Mucosa of descending colon (tissue), 3 donors: ENCODE measurements at regions not wholly inside any gene's neighbourhood (a gene's known extent, or its start where the extent isn't known, plus 50 kb on each side); places are given as distances from the start of the nearest gene placed in this dataset.
"Not testable (repeated sequence)": the region's sequence is repeated elsewhere in the genome, so short reads cannot be mapped to it uniquely, and the experiment has no call there.

Source experiments
- ATAC-seq: fragments of 200-7000 bp; cut with Tn5 transposase; one replicate; pipeline ENCODE4 v1.9.1; 2020; ENCODE audit warnings: mild to moderate bottlenecking, moderate library complexity
- DNase-seq, 3 donors: peaks; one replicate each; pipeline ENCODE4 v3.0.0-alpha.2; 2020
- H3K36me3 ChIP-seq: fragments of 200-600 bp; one replicate; pipeline ENCODE4 v1.8.0; 2021; ENCODE audit warnings: low read depth, mild to moderate bottlenecking
- H3K4me1 ChIP-seq: fragments of 200-600 bp; one replicate; pipeline ENCODE4 v1.8.0; 2021; ENCODE audit warnings: low read depth, mild to moderate bottlenecking
- H3K4me3 ChIP-seq: fragments of 200-600 bp; one replicate; pipeline ENCODE4 v1.8.0; 2021; ENCODE audit warnings: mild to moderate bottlenecking
- H3K9me3 ChIP-seq: fragments of 200-600 bp; one replicate; pipeline ENCODE4 v1.8.0; 2021; ENCODE audit warnings: mild to moderate bottlenecking
- intact Hi-C, 2 donors: fragments of 100-400 bp; cut with DNase I in 1 of 2; cut with micrococcal nuclease in 1 of 2; formaldehyde crosslinking; loops; one replicate each; pipeline versions ENCODE4 v1.11.0 to v1.11.1; 2022; cut with DNase I, micrococcal nuclease
- TF ChIP-seq, protein P1 (sequence below): fragments of 200-600 bp; IDR thresholded peaks from one replicate; pipeline ENCODE4 v1.8.0; 2022; ENCODE audit warnings: antibody characterized with exemption, mild to moderate bottlenecking
- donor health status: DM: no; HTN: no; CAD: no; lungs with moderate emphysema.
- donor health status: DM: no; HTN: no; CAD: no.
- donor health status: DM: no; HTN: yes; CAD: no.

DNA sequence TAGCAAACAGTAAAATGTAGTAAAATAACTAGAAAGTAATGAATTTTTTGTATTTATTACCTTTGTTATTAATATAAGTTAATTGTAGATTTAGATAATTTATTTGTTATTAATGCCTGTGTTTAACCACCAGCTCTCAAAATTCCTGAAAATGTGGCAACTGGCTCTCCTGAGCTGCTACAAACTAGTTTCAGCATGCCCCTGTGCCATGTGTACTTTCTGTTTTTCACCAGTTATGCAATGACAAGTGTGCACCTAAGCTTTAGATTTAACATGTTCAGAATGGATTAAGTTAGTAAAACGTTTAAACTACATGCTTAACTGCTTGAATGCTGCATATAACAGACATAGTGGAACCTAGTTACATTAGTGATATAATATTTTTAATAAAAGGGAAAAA is 88.1 kb downstream of the POSTN start:
- TF ChIP-seq, protein P1, sequence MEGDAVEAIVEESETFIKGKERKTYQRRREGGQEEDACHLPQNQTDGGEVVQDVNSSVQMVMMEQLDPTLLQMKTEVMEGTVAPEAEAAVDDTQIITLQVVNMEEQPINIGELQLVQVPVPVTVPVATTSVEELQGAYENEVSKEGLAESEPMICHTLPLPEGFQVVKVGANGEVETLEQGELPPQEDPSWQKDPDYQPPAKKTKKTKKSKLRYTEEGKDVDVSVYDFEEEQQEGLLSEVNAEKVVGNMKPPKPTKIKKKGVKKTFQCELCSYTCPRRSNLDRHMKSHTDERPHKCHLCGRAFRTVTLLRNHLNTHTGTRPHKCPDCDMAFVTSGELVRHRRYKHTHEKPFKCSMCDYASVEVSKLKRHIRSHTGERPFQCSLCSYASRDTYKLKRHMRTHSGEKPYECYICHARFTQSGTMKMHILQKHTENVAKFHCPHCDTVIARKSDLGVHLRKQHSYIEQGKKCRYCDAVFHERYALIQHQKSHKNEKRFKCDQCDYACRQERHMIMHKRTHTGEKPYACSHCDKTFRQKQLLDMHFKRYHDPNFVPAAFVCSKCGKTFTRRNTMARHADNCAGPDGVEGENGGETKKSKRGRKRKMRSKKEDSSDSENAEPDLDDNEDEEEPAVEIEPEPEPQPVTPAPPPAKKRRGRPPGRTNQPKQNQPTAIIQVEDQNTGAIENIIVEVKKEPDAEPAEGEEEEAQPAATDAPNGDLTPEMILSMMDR: no peak
- Histone ChIP-seq H3K4me3 (no peak overlapping the region), H3K9me3 (no peaks in the 10 kb centered on the region), H3K36me3 (no peaks in the 10 kb centered on the region), H3K4me1 (no peaks in the 10 kb centered on the region)
- intact Hi-C loops: no loop called here
- DNase-seq (no peak), ATAC-seq (no peak)

DNA sequence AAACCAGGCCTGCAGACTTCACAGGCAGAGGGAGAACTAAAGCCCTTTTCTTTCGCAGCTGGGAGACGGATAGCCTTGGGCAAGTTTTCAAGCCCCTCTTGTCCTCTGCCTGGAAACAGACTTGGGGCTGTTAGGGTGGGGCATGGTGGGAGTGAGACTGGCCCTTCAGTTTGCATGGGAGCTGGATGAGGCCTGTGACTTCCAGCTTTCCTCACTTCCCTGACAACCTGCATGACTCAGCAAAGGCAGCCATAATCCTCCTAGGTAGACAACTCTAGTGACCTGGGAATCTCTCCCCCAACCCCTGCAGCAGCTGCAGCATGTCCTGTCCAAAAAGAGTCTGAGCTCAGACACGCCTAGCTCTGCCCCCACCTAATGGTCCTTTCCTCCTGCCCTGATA is 93.0 kb downstream of the POSTN start:
- TF ChIP-seq, protein P1: no peak
- H3K9me3 ChIP-seq: no peaks in the 10 kb centered on the region
- H3K4me3 ChIP-seq: no peak overlapping the region
- H3K4me1 ChIP-seq: no peaks in the 10 kb centered on the region
- DNase-seq (no peak), ATAC-seq (no peak)
- no peaks in the 10 kb centered on the region for H3K36me3 ChIP-seq
- intact Hi-C loops: no loop called here

DNA sequence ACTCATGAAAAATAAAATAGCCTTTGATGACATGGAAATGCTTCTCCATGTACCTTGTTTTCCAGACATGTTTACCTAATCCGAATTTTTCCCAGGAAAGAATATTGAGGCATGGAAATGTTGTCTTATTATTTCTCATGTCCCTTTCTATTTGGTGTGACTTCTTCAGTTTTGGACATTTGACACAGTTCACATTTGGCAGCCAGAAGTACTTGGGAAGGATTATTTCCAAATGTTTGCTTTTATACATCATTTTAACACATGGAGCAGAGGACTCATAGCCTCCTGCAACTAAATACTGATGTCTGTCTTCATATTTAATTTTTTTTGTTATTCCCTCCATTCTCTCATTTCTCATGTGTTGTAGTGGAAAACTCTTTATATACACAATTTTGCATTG is 94.3 kb downstream of the POSTN start:
- H3K36me3 ChIP-seq: no peaks in the 10 kb centered on the region
- no peaks in the 10 kb centered on the region for H3K4me1 ChIP-seq
- TF ChIP-seq, protein P1: no peak
- no peak overlapping the region for H3K4me3 ChIP-seq
- intact Hi-C loops: no loop called here
- H3K9me3 ChIP-seq: no peaks in the 10 kb centered on the region
- no peak for DNase-seq
- ATAC-seq: no peak

DNA sequence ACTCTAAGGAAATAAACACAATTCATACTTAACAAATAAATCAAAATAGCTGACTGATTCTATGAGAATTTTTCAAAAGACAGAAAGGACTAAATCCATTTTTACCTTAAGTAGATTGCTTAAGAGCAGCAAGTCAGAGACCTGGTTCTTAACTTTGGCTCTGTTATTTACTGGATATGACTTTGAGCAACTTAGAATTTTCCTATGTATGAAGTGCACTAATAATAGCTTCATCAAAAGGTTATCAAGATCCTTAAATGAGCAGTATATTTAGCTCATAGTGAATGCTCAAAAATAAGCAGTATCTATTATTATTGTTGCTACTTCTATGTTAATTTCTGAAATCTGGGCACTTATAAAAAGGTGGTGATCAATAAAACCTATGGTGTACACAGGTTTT is 95.3 kb downstream of the POSTN start:
- Histone ChIP-seq H3K4me3 (no peak overlapping the region), H3K36me3 (no peaks in the 10 kb centered on the region), H3K9me3 (no peaks in the 10 kb centered on the region), H3K4me1 (no peaks in the 10 kb centered on the region)
- intact Hi-C loops: no loop called here
- ATAC-seq (no peak), DNase-seq (no peak)
- TF ChIP-seq, protein P1: no peak

DNA sequence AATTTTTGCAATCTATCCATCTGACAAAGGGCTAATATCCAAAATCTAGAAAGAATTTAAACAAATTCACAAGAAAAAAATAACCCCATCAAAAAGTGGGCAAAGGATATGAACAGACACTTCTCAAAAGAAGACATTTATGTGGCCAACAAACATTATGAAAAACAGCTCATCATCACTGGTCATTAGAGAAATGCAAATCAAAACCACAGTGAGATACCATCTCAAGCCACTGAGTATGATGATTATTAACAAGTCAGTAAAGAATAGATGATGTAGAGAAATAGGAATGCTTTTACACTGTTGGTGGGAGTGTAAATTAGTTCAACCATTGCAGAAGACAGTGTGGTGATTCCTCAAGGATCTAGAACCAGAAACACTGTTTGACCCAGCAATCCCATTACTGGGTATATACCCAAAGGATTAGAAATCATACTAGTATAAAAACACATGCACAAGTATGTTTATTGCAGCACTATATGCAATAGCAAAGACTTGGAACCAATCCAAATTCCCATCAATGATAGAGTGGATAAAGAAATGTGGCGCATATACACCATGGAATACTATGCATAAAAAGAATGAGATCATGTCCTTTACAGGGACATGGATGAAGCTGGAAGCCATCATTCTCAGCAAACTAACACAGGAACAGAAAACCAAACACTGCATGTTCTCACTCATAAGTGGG is 96.1 kb downstream of the POSTN start:
- H3K9me3 ChIP-seq, ATAC-seq, intact Hi-C loops, DNase-seq, H3K4me1 ChIP-seq, H3K36me3 ChIP-seq, H3K4me3 ChIP-seq: not testable (repeated sequence)

DNA sequence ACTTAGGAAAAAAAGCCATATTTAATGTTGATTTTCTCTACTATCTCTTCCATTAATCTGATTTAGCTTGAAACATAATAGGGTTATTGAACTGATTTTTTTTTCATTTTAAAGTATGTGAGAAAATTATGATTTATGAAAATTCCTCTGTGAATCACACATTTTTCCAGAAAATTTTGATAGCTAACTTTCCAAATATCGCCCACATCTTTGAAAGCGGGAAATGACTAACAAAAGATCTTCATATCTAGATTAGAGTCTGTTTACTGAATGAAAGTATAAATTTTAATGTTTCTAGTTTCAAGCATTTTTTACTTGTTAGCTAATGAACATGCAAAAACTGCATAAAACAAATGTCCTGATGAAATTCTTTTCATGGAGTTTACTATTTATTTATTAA is 97.4 kb downstream of the POSTN start:
- H3K36me3 ChIP-seq: no peaks in the 10 kb centered on the region
- no peak for ATAC-seq
- intact Hi-C loops: no loop called here

More for the DNA sequence above, 97.4 kb downstream of the POSTN start:
- no peaks in the 10 kb centered on the region for H3K4me1 ChIP-seq
- DNase-seq: no peak
- TF ChIP-seq, protein P1: no peak
- no peak overlapping the region for H3K4me3 ChIP-seq
- H3K9me3 ChIP-seq: no peaks in the 10 kb centered on the region
